ENCODE measurements at regions not wholly inside any gene's neighbourhood (a gene's known extent, or its start where the extent isn't known, plus 50 kb on each side); places are given as distances from the start of the nearest gene placed in this dataset.

GRCh38 chr2:5970347-5970746, 278.2 kb downstream of the SOX11 start:
- Mint-ChIP-seq H3K27ac (no peak overlapping the region), H3K4me1 (no peaks in the 10 kb centered on the region), H3K27me3 (no peaks in the 10 kb centered on the region), H3K9me3 (ENCODE audit: insufficient read depth) (peaks cover 2% of the 10 kb centered on the region), H3K4me3 (no peak overlapping the region)
- Histone ChIP-seq H3K4me1 (ENCODE audit: control insufficient read depth in 2 of 2, insufficient read depth in 2 of 2, low read length in 2 of 2) (no peaks in the 10 kb centered on the region), H3K79me2 (ENCODE audit: control insufficient read depth, insufficient read depth, low read length) (no peaks in the 10 kb centered on the region), H3K36me3 (replicated peaks in 1 of 2; ENCODE audit: control extremely low read depth in 1 of 2, control insufficient read depth in 1 of 2, extremely low read depth in 1 of 2, insufficient read depth in 2 of 2, low read length in 1 of 2) (no peaks in the 10 kb centered on the region), H3K27me3 (replicated peaks in 1 of 4; ENCODE audit: control extremely low read depth in 1 of 4, control insufficient read depth in 3 of 4, insufficient read depth in 4 of 4, low read length in 3 of 4) (no peaks in the 10 kb centered on the region), H3K9ac (ENCODE audit: low read length) (no peak overlapping the region), H2AFZ (ENCODE audit: insufficient read depth, low read depth, low read length, poor library complexity, severe bottlenecking) (no peak overlapping the region), H3K9me3 (ENCODE audit: control extremely low read depth in 1 of 3, control insufficient read depth in 2 of 3, insufficient read depth in 1 of 3, low read length in 2 of 3) (peaks cover 0 to 6% (median 0%) of the 10 kb centered on the region in 3 donors), H3K4me3 (ENCODE audit: control extremely low read depth in 1 of 5, extremely low read depth in 1 of 5, insufficient read depth in 1 of 5, low read depth in 2 of 5, low read length in 4 of 5) (no peak overlapping the region), H3K27ac (ENCODE audit: low read length in 2 of 2) (no peak overlapping the region), H4K20me1 (ENCODE audit: control insufficient read depth, insufficient read depth, low read length, poor library complexity, severe bottlenecking) (no peaks in the 10 kb centered on the region), H3K4me2 (replicated peaks; ENCODE audit: low read depth, low read length, poor library complexity, severe bottlenecking) (no peak overlapping the region)
- ChIA-PET POLR2A (no interaction called here), CTCF (no interaction called here)
- intact Hi-C loops (cut with micrococcal nuclease): no loop called here
- ATAC-seq (ENCODE audit: low read depth) (no peak), DNase-seq (no peak)
- TF ChIP-seq EZH2 (IDR thresholded peaks at IDR 0.05; ENCODE audit: borderline replicate concordance, insufficient read depth, low read depth, low read length, poor library complexity, severe bottlenecking) (no peak), CTCF (IDR thresholded peaks at IDR 0.05) (no peak)
- WGBS (ENCODE audit: insufficient coverage): no CpG with 5 or more reads among the region's 4 CpGs

DNA sequence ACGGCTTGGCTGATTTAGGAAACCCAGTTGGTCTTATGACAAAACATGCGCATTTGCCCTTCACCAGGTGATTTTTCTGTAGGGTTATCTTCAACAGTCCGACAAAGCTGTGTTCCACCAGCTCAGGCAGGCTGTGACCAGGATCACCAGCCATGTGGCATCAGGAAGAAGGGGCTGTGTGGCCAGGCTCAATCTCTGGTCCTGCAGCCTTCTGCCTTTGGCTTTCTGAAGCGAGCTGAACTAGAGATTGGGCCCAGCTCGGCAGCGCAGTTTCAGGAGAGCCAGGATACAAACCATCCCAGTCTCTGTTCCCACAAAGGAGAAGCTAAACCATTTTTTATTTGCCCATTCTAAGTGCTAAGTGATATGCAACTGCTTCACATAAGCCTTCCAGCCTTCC, 282.3 kb downstream of the SOX11 start:
- H3K4me3 ChIP-seq (ENCODE audit: control extremely low read depth in 1 of 5, extremely low read depth in 1 of 5, insufficient read depth in 1 of 5, low read depth in 2 of 5, low read length in 4 of 5): no peak overlapping the region
- ATAC-seq (ENCODE audit: low read depth) (no peak), DNase-seq (no peak)
- Mint-ChIP-seq H3K4me3 (no peak overlapping the region), H3K9me3 (ENCODE audit: insufficient read depth) (peaks cover 2% of the 10 kb centered on the region), H3K27me3 (no peaks in the 10 kb centered on the region), H3K27ac (no peak overlapping the region), H3K4me1 (no peaks in the 10 kb centered on the region)
- H3K27me3 ChIP-seq (replicated peaks in 1 of 4; ENCODE audit: control extremely low read depth in 1 of 4, control insufficient read depth in 3 of 4, insufficient read depth in 4 of 4, low read length in 3 of 4): no peaks in the 10 kb centered on the region
- ChIA-PET CTCF (no interaction called here), POLR2A (no interaction called here)
- H3K4me2 ChIP-seq (replicated peaks; ENCODE audit: low read depth, low read length, poor library complexity, severe bottlenecking): no peak overlapping the region
- no peak overlapping the region for H3K27ac ChIP-seq (ENCODE audit: low read length in 2 of 2)
- 92% methylated on average over 6 of the region's 6 CpGs for WGBS (ENCODE audit: insufficient coverage)
- no peaks in the 10 kb centered on the region for H3K36me3 ChIP-seq (replicated peaks in 1 of 2; ENCODE audit: control extremely low read depth in 1 of 2, control insufficient read depth in 1 of 2, extremely low read depth in 1 of 2, insufficient read depth in 2 of 2, low read length in 1 of 2)
- no peaks in the 10 kb centered on the region for H3K79me2 ChIP-seq (ENCODE audit: control insufficient read depth, insufficient read depth, low read length)
- H3K4me1 ChIP-seq (ENCODE audit: control insufficient read depth in 2 of 2, insufficient read depth in 2 of 2, low read length in 2 of 2): no peaks in the 10 kb centered on the region
- intact Hi-C loops (cut with micrococcal nuclease): no loop called here
- no peaks in the 10 kb centered on the region for H4K20me1 ChIP-seq (ENCODE audit: control insufficient read depth, insufficient read depth, low read length, poor library complexity, severe bottlenecking)
- no peak overlapping the region for H2AFZ ChIP-seq (ENCODE audit: insufficient read depth, low read depth, low read length, poor library complexity, severe bottlenecking)
- no peaks in the 10 kb centered on the region for H3K9me3 ChIP-seq (ENCODE audit: control extremely low read depth in 1 of 3, control insufficient read depth in 2 of 3, insufficient read depth in 1 of 3, low read length in 2 of 3)
- H3K9ac ChIP-seq (ENCODE audit: low read length): no peak overlapping the region
- TF ChIP-seq CTCF (IDR thresholded peaks at IDR 0.05): no peak
- TF ChIP-seq EZH2 (IDR thresholded peaks at IDR 0.05; ENCODE audit: borderline replicate concordance, insufficient read depth, low read depth, low read length, poor library complexity, severe bottlenecking): no peak

Measured in B cell (primary cell).